Urinary bladder (tissue), 3 donors: ENCODE measurements at regions not wholly inside any gene's neighbourhood (a gene's known extent, or its start where the extent isn't known, plus 50 kb on each side); places are given as distances from the start of the nearest gene placed in this dataset.

Experiments used
- DNase-seq: peaks from one replicate; pipeline ENCODE4 v3.0.0-alpha.2; 2015; ENCODE audit errors: extremely low spot score
- H3K27ac ChIP-seq: one replicate; pipeline ENCODE4 v1.5.1; 2013; ENCODE audit warnings: low read depth, mild to moderate bottlenecking, moderate library complexity
- H3K36me3 ChIP-seq: one replicate; pipeline ENCODE4 v1.6.1; 2013; ENCODE audit warnings: mild to moderate bottlenecking, moderate library complexity; ENCODE audit not compliant: insufficient read depth
- H3K4me1 ChIP-seq: one replicate; pipeline ENCODE4 v1.6.1; 2013; ENCODE audit warnings: mild to moderate bottlenecking, moderate library complexity; ENCODE audit not compliant: insufficient read depth
- H3K4me3 ChIP-seq: one replicate; pipeline ENCODE4 v1.5.1; 2013; ENCODE audit warnings: low read depth, low read length
- WGBS: extraction: QIAGEN DNeasy Blood & Tissue Kit; methylation state at CpG from one replicate; pipeline ENCODE4 v1.1.7; 2013; 5-methylcytosine and 5-hydroxymethylcytosine counted together
- donor health status: healthy with polysubstance abuse.
- donor health status: healthy.

DNA sequence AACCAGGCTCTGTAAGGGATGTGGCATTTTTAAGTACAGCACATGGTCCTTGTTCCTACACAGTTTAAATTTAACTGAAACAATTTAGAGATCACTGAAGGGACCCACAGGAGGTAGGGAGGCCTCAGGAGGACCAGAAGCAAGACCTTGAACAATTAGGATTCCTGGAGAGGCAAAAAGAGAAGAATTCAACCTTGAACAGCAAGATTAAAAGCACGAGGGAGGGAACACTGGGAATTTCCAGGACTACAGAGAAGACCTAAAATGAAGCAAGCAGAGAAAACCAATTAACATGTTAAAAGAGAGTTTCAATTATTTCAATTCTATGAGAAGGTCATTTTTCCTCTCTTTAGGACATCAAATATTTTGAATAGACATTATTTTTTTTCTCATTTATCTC is 160.3 kb downstream of the KCTD12 start:
- WGBS = 56% methylated on average over 1 of the region's 1 CpG
- peaks cover 1% of the 10 kb centered on the region for H3K4me1 ChIP-seq
- no peaks in the 10 kb centered on the region for H3K36me3 ChIP-seq
- H3K4me3 ChIP-seq = no peak overlapping the region
- no peak overlapping the region for H3K27ac ChIP-seq
- no peak for DNase-seq

DNA sequence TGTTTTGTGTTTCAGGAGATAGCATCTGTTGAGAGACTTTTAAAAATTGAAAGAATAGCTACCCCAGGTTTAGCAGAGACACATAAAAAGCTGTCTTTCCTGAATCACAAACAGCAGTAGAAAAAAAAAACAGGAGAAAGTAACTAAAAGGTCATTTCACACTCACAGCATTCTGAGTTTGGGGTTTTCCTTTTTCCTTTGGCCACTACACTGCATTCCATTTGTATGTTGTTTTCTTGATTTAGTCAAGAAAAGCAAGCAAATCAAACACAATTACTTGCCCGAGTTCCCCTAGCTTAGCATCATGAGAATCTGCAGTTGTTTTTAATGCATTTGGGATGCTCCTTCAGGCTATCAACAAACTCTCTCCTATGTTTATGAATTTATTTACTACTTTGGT is 161.0 kb downstream of the KCTD12 start:
- no peak for DNase-seq
- Histone ChIP-seq H3K27ac (no peak overlapping the region), H3K4me1 (no peaks in the 10 kb centered on the region), H3K36me3 (no peaks in the 10 kb centered on the region), H3K4me3 (no peak overlapping the region)
- 18% methylated on average over 1 of the region's 1 CpG for WGBS

DNA sequence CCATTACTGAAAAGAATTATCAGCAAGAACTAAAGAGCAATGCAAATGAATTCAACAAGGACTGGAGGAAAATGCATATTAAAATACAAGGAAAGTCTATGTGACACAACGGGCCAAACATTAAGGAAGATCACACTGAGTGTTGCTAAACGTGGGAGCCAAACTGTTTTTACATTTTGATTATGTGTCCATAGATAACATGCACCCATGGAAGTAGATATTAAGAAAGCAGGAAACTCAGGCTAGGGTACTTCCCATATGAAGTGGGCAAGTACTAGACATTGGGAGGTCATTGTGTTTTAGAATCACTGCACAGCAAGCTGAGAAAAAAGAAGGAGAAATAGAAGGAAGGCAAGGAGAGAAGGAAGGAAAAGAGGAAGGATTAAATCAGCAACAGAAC is 161.8 kb downstream of the KCTD12 start:
- Histone ChIP-seq H3K4me3 (no peak overlapping the region), H3K36me3 (no peaks in the 10 kb centered on the region), H3K27ac (no peak overlapping the region), H3K4me1 (no peaks in the 10 kb centered on the region)
- no peak for DNase-seq
- WGBS = 72% methylated on average over 2 of the region's 2 CpGs

DNA sequence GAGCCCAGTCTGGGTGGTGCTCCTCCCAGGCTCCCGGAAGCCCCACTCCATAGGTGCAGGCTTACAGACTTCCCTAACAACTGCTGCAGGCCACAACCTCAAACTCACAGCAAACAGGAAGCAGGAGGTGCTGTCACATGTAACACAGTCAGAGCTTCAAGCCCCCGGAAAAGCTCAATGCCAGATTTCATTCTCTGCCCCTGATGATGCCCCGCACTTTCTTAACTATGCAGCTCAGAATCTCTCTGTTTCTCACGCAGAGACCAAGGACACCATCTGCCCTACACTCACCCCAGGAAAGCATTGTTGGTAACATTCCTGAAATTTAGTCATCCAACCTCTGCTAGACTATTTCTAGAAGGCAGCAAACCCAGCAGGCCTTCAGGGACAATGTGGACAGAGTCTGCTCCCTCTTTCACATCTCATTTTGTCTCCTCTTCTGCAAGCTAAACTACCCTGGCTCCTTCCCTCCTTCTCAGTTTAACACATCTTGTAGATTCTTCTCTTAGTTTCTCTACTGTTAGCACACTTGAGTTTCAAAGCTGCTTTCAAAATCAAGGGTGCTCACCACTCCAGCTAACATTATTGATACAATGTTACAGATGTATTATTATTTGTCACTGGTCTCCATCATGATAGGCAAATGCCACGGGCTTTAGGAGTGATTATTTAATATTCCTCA is 162.5 kb downstream of the KCTD12 start:
- DNase-seq = no peak
- H3K36me3 ChIP-seq = no peaks in the 10 kb centered on the region
- H3K27ac ChIP-seq = no peak overlapping the region
- WGBS = 55% methylated on average over 5 of the region's 5 CpGs
- no peak overlapping the region for H3K4me3 ChIP-seq
- no peaks in the 10 kb centered on the region for H3K4me1 ChIP-seq

DNA sequence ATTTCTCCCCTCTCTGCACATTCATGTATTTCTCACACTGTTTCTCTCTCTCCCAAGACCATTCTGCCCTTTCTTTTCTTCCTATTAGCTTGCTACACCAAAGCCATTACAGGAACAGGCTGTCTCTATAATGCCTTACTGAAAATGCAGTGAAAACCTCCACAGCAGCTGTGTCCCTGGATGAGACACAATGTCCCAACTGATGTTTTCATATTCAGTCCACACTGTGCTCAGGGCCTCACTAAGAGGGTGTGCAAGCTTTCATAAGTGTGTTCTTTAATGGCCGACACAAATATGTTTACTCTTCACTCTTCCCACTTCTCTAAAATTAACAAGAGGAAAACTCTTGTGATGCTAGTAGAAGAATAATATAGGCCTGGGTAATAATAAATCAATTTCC is 163.4 kb downstream of the KCTD12 start:
- 95% methylated on average over 1 of the region's 1 CpG for WGBS
- Histone ChIP-seq H3K4me3 (no peak overlapping the region), H3K27ac (no peak overlapping the region), H3K36me3 (no peaks in the 10 kb centered on the region), H3K4me1 (no peaks in the 10 kb centered on the region)
- DNase-seq = no peak

DNA sequence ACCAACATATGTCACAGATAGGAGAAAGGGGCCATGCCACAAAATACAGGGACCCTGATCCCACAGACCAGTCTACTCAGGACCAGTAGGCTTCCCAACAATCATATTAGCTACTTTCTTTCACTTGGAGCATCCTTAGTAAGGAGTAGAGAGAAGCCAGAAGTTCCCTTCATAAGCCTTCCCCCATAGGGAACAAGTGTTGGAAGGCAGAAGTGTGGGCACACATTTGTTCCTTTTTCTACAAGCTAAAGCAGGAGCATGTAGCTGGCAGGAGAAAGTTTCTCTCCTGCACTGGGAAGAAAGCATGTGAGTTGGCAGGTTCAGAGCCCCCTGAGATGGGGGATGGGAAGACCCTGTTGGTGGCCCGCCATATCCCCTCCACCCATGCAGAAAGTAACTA is 165.4 kb downstream of the KCTD12 start:
- Histone ChIP-seq H3K4me1 (no peaks in the 10 kb centered on the region), H3K27ac (no peak overlapping the region), H3K36me3 (no peaks in the 10 kb centered on the region), H3K4me3 (no peak overlapping the region)
- WGBS = 96% methylated on average over 1 of the region's 1 CpG
- no peak for DNase-seq

DNA sequence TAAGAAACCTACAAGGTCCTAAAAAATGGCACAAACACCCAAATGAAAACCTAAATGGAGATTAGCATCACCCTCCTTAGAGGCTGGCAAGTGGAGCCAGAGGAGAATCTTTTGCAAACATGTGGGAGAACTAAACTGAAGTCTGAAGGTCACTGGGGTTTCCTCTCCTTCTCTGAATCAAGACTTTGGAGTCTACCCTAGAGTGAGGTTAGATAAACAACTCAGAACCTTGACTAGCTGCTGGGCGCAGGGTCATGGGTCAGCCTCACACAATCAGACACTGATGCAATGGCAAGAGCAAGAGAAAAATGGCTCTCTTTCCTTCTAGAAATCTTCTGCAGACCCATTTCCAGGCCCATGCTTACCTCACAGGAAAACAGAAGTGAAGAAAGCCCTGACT is 165.8 kb downstream of the KCTD12 start:
- 96% methylated on average over 1 of the region's 1 CpG for WGBS
- H3K36me3 ChIP-seq = no peaks in the 10 kb centered on the region
- H3K4me3 ChIP-seq = no peak overlapping the region
- no peak overlapping the region for H3K27ac ChIP-seq
- DNase-seq = no peak
- H3K4me1 ChIP-seq = no peaks in the 10 kb centered on the region

DNA sequence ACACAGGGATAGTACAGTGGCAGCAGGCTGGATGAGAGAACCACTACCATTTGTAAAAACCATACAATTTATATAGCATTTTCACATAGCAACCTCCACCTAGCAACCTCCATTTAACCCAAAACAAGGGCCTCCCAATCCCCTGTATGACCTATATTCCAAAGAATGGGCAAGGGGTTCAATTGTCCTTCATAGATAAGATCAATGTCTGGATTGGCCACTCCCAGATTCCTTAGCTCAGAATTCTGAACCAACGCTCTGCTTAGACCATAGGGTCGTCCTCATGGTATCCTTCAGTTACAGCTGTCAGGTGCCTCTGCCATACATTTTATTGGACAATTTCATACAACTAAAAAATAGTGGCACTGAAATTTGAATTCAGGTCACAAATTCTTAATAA is 166.2 kb downstream of the KCTD12 start:
- no peaks in the 10 kb centered on the region for H3K4me1 ChIP-seq
- H3K4me3 ChIP-seq = no peak overlapping the region
- no peaks in the 10 kb centered on the region for H3K36me3 ChIP-seq
- H3K27ac ChIP-seq = no peak overlapping the region
- DNase-seq = no peak
- 98% methylated on average over 2 of the region's 2 CpGs for WGBS

DNA sequence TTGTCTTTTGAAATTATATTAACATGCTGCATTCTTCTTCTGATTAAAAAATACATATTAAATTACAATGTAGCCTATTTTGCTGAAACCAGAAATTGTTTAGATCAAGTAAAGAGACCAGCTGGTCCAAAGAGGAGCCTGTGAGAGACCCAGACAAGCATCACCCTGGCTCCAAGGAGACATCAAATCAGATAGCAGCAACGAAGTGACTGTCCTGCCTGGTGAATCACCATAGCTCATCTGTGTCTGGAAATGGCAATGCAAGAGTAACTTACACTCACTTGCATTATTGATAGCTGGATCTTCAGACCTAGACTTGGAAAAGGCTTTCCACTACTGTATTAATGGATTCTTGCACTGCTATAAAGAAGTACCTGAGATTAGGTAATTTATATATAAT is 169.1 kb downstream of the KCTD12 start:
- no peak overlapping the region for H3K27ac ChIP-seq
- 44% methylated on average over 1 of the region's 1 CpG for WGBS
- no peak for DNase-seq
- H3K4me1 ChIP-seq = no peaks in the 10 kb centered on the region
- no peak overlapping the region for H3K4me3 ChIP-seq
- no peaks in the 10 kb centered on the region for H3K36me3 ChIP-seq

DNA sequence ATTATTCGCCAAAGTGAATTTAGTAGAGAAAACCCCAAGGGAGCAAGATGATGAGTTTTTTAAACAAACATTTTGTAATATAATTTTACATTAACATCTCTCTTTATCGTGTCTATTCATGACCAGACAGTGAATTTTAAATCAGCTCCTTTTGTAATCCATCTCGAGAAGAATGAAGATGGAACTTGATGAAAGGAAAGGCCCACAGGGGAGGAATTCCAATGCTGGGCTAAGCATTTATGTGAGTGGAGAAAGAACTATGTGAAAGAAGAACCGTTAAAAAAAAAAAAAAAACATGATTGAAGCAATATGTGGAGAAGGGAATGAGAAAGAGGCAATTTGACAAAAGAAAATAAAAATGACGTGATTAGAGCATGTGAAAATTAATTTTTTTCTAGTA is 170.6 kb downstream of the KCTD12 start:
- H3K27ac ChIP-seq = no peak overlapping the region
- DNase-seq = no peak

DNA sequence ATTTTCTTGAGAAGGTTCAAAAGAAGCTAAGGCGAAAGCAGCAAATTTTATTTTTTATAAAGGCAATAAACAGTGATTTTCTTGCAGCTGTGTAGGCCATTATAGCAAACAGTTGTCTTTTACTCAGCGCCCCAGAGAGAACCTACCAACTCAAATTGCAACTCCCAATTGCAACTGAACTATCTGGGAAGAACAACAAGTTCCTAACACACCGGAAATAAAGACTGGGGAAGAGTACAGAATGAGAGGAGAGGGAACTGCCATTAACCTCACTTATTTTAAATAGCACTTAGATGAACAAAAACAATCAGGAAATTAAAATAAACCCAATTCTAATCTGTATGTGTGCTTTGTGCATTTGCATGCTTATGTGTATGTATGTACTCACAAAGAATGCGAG is 171.1 kb downstream of the KCTD12 start:
- Histone ChIP-seq H3K4me3 (no peak overlapping the region), H3K36me3 (no peaks in the 10 kb centered on the region), H3K27ac (no peak overlapping the region), H3K4me1 (no peaks in the 10 kb centered on the region)
- 92% methylated on average over 4 of the region's 4 CpGs for WGBS
- DNase-seq = no peak

More for the DNA sequence above, 170.6 kb downstream of the KCTD12 start:
- WGBS = 71% methylated on average over 5 of the region's 5 CpGs
- Histone ChIP-seq H3K4me3 (no peak overlapping the region), H3K4me1 (no peaks in the 10 kb centered on the region), H3K36me3 (no peaks in the 10 kb centered on the region)

DNA sequence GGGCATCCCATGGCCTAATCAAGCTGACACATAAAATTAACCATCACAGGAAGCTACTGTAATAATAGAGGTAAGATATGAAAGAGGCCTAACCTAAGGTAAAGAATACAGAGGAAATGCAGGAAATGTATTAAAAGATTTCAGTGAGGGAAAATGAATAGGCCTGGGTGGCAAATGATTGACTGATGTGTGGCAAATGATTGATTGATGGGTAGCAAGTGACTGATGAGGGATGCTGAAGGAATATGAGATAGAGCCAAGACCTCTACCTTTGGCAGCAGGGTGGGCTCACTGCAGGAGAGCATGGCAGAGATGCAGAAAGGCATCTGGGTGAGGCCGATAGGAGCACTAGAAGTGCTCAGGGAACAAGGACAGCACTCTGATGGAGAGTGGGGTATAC is 172.9 kb downstream of the KCTD12 start:
- H3K36me3 ChIP-seq = no peaks in the 10 kb centered on the region
- H3K4me1 ChIP-seq = no peaks in the 10 kb centered on the region
- no peak overlapping the region for H3K27ac ChIP-seq
- no peak for DNase-seq
- no peak overlapping the region for H3K4me3 ChIP-seq
- 96% methylated on average over 1 of the region's 1 CpG for WGBS

DNA sequence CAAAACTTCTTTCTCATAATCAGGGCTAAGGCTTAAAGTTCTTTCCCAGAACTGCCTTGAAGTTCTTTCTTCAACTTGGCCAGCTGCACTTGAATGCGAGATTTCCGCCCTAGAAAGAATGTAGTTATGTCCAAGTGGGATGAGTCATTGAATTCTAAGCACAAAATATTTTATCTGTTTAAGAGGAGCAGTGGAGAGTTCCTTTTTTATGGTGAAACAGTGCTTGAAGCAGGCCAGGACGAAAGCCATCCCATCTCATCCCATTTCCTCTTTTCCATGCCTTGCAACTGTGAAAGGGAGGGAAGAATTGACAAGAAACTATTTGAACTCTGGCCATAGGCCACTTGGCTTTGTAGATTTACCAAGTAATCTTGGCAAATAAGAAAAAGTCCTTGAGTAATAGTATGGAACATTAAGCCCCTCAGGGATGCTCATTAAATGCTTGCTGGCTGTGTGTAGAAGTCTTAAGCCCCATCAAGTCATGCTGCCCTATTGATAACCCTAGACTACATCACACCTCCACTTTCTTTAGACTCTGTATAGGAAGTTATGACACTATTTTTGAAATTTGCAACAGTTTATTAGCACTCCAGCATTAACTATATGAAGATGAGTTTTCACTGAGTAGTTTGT is 174.5 kb downstream of the KCTD12 start:
- WGBS = 16% methylated on average over 3 of the region's 3 CpGs
- peak; percentile 74 for DNase-seq
- no peaks in the 10 kb centered on the region for H3K36me3 ChIP-seq
- H3K4me1 ChIP-seq = no peaks in the 10 kb centered on the region
- H3K4me3 ChIP-seq = no peak overlapping the region
- no peak overlapping the region for H3K27ac ChIP-seq

DNA sequence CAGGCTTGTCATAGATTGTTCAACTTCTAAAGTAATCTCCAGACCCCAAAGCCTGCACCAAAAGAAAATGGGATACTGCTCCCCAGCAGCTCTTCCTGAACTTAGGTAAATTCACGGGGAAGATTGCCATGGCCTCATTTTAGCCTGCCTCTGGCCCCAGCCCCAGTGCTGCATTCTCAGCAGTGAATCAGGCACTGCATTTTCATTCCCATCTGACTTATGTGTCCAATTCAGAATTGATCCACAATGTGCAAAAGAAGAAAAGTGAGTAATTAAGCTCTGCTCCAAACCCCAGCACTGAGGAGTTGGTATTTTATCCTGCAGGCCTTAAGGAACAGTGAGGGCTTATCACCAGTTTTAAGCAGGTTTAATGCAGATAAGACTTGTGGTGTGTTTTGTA is 176.4 kb downstream of the KCTD12 start:
- WGBS = 66% methylated on average over 1 of the region's 1 CpG
- Histone ChIP-seq H3K27ac (no peak overlapping the region), H3K4me3 (no peak overlapping the region), H3K4me1 (no peaks in the 10 kb centered on the region), H3K36me3 (no peaks in the 10 kb centered on the region)
- no peak for DNase-seq
